Body of pancreas (tissue), 4 donors: ENCODE measurements at regions not wholly inside any gene's neighbourhood (a gene's known extent, or its start where the extent isn't known, plus 50 kb on each side); places are given as distances from the start of the nearest gene placed in this dataset.

Experiments
- ATAC-seq: fragments of 150-250 bp; one replicate; pipeline ENCODE4 v1.9.1; 2016
- DNase-seq, 4 donors: peaks; one replicate each; pipeline ENCODE4 v3.0.0-alpha.2; 2019
- H3K27ac ChIP-seq, 4 donors: fragments of 200-600 bp; sonication (generic); 1 replicate in 3 of 4; 2 replicates in 1 of 4; pipeline versions ENCODE4 v1.5.1 to v1.6.1; 2016 to 2019; ENCODE audit warnings: mild to moderate bottlenecking in 1 of 4, mixed read lengths in 1 of 4, moderate library complexity in 1 of 4
- H3K27me3 ChIP-seq, 2 donors: fragments of 200-600 bp; sonication (generic); one replicate each; pipeline ENCODE4 v1.6.0; 2016; ENCODE audit warnings: mild to moderate bottlenecking in 1 of 2
- H3K36me3 ChIP-seq, 2 donors: fragments of 200-600 bp; sonication (generic); replicated peaks in 1 of 2; 2 replicates each; pipeline ENCODE4 v1.5.1; 2016; ENCODE audit warnings: low read depth in 2 of 2; ENCODE audit not compliant: insufficient read depth in 1 of 2
- H3K4me1 ChIP-seq: fragments of 200-600 bp; sonication (generic); one replicate; pipeline ENCODE4 v1.6.0; 2016
- H3K4me3 ChIP-seq, 2 donors: fragments of 200-600 bp; sonication (generic); 1 replicate in 1 of 2; 2 replicates in 1 of 2; pipeline ENCODE4 v1.5.1; 2016 to 2019
- H3K9me3 ChIP-seq, 3 donors: fragments of 200-600 bp; sonication (generic); 1 replicate in 2 of 3; 2 replicates in 1 of 3; pipeline ENCODE4 v1.5.1; 2016
- CTCF ChIP-seq, 7 experiments: fragments of 450-650 bp in 4 of 7; fragments of 200-600 bp in 3 of 7; sonication (generic) in 3 of 7; IDR thresholded peaks; one replicate each; pipeline ENCODE4 v1.5.1; 2016 to 2019; ENCODE audit warnings: antibody characterized with exemption in 7 of 7
- POLR2A ChIP-seq, 3 donors: fragments of 450-650 bp; IDR thresholded peaks; one replicate each; pipeline ENCODE4 v1.6.1; 2016; ENCODE audit warnings: antibody characterized with exemption in 3 of 3, mild to moderate bottlenecking in 2 of 3
- WGBS, 2 donors: methylation state at CpG; one replicate each; pipeline ENCODE4 v1.1.5; 2017; 5-methylcytosine and 5-hydroxymethylcytosine counted together
- intact Hi-C: fragments of 100-400 bp; cut with DNase I; formaldehyde crosslinking; loops from one replicate; pipeline ENCODE4 v1.15.1; 2023

GRCh38 chr5:154571325-154572035 lies 93.5 kb upstream of the HAND1 start:
- H3K9me3 ChIP-seq, result no peaks in the 10 kb centered on the region
- TF ChIP-seq CTCF (IDR thresholded peaks at IDR 0.05) (no peak), POLR2A (IDR thresholded peaks at IDR 0.05) (no peak)
- 54 to 68% methylated on average over 4 to 6 of the region's 6 CpGs for WGBS, 2 donors
- DNase-seq, result no peak
- intact Hi-C loops, result no loop called here
- ATAC-seq, result no peak
- no peak overlapping the region for H3K4me3 ChIP-seq
- H3K36me3 ChIP-seq, result no peaks in the 10 kb centered on the region
- no peaks in the 10 kb centered on the region for H3K4me1 ChIP-seq
- no peaks in the 10 kb centered on the region for H3K27me3 ChIP-seq
- H3K27ac ChIP-seq, result no peak overlapping the region

- DNase-seq (no peak), ATAC-seq (no peak)
- no peaks in the 10 kb centered on the region for H3K4me1 ChIP-seq
- no peaks in the 10 kb centered on the region for H3K9me3 ChIP-seq
- H3K4me3 ChIP-seq, result no peak overlapping the region
- H3K36me3 ChIP-seq, result no peaks in the 10 kb centered on the region
- intact Hi-C loops, result no loop called here
- H3K27ac ChIP-seq, result no peak overlapping the region
- H3K27me3 ChIP-seq, result no peaks in the 10 kb centered on the region
- WGBS, 2 donors, result 75 to 83% methylated on average over 11 of the region's 11 CpGs
- TF ChIP-seq POLR2A (IDR thresholded peaks at IDR 0.05) (no peak), CTCF (IDR thresholded peaks at IDR 0.05) (no peak)
Measured at GRCh38 chr5:154570572-154571324, 92.7 kb upstream of the HAND1 start.

GRCh38 chr5:154568589-154568988 lies 90.6 kb upstream of the HAND1 start:
- Histone ChIP-seq H3K36me3 (no peaks in the 10 kb centered on the region), H3K4me3 (no peak overlapping the region), H3K4me1 (no peaks in the 10 kb centered on the region), H3K9me3 (no peaks in the 10 kb centered on the region), H3K27me3 (no peaks in the 10 kb centered on the region), H3K27ac (no peak overlapping the region)
- intact Hi-C loops, result no loop called here
- TF ChIP-seq CTCF (IDR thresholded peaks at IDR 0.05) (no peak), POLR2A (IDR thresholded peaks at IDR 0.05) (no peak)
- ATAC-seq (no peak), DNase-seq (no peak)
- 76 to 93% methylated on average over 6 of the region's 6 CpGs for WGBS, 2 donors

- intact Hi-C loops, result no loop called here
- TF ChIP-seq CTCF (IDR thresholded peaks at IDR 0.05), result no peak
- TF ChIP-seq POLR2A (IDR thresholded peaks at IDR 0.05), result no peak
- WGBS, 2 donors, result 75 to 79% methylated on average over 6 of the region's 6 CpGs
- Histone ChIP-seq H3K27me3 (no peaks in the 10 kb centered on the region), H3K9me3 (no peaks in the 10 kb centered on the region), H3K27ac (no peak overlapping the region), H3K4me1 (peaks cover 11% of the 10 kb centered on the region), H3K36me3 (no peaks in the 10 kb centered on the region), H3K4me3 (no peak overlapping the region)
- DNase-seq, result no peak
- no peak for ATAC-seq
Measured at GRCh38 chr5:154567155-154567554, 89.1 kb upstream of the HAND1 start.
